ENCODE measurements at regions not wholly inside any gene's neighbourhood (a gene's known extent, or its start where the extent isn't known, plus 50 kb on each side); places are given as distances from the start of the nearest gene placed in this dataset.
A peak's percentile ranks its signal among the peaks of the same experiment; 100 is the strongest.
"Not testable (repeated sequence)": the region's sequence is repeated elsewhere in the genome, so short reads cannot be mapped to it uniquely, and the experiment has no call there.

- Mint-ChIP-seq H3K27me3 (no peaks in the 10 kb centered on the region), H3K27ac (no peak overlapping the region), H3K9me3 (peaks cover 0 to 3% (median 0%) of the 10 kb centered on the region in 3 donors), H3K36me3 (peaks cover 1% of the 10 kb centered on the region), H3K4me1 (no peaks in the 10 kb centered on the region), H3K4me3 (no peak overlapping the region)
Measured at GRCh38 chr10:37733822-37734221, 123.6 kb downstream of the ZNF248 start.

- Mint-ChIP-seq H3K9me3 (peaks cover 0 to 2% (median 0%) of the 10 kb centered on the region in 3 donors), H3K27ac (no peak overlapping the region), H3K4me1 (no peaks in the 10 kb centered on the region), H3K4me3 (no peak overlapping the region), H3K27me3 (no peaks in the 10 kb centered on the region), H3K36me3 (peaks cover 1% of the 10 kb centered on the region)
Measured at GRCh38 chr10:37732685-37733084, 124.7 kb downstream of the ZNF248 start.

- H3K4me1 Mint-ChIP-seq: no peaks in the 10 kb centered on the region
- H3K36me3 Mint-ChIP-seq: no peaks in the 10 kb centered on the region
- peak overlapping the region in 1 of 3 donors; percentile 81 for H3K27ac Mint-ChIP-seq
- no peaks in the 10 kb centered on the region for H3K27me3 Mint-ChIP-seq
- no peak overlapping the region for H3K4me3 Mint-ChIP-seq
- peaks cover 0 to 2% (median 0%) of the 10 kb centered on the region in 3 donors for H3K9me3 Mint-ChIP-seq
Measured at GRCh38 chr10:37728830-37729229, 128.6 kb downstream of the ZNF248 start.

- Mint-ChIP-seq H3K27ac (no peak overlapping the region), H3K36me3 (no peaks in the 10 kb centered on the region), H3K9me3 (peaks cover 0 to 2% (median under 1%) of the 10 kb centered on the region in 3 donors), H3K4me1 (no peaks in the 10 kb centered on the region), H3K27me3 (no peaks in the 10 kb centered on the region), H3K4me3 (no peak overlapping the region)
Measured at GRCh38 chr10:37727491-37728352, 129.7 kb downstream of the ZNF248 start.

GRCh38 chr10:37721100-37721499 lies 136.3 kb downstream of the ZNF248 start:
- peaks cover 2% of the 10 kb centered on the region for H3K27me3 Mint-ChIP-seq

GRCh38 chr10:37718060-37718459 lies 139.3 kb downstream of the ZNF248 start:
- H3K4me3 Mint-ChIP-seq, H3K27me3 Mint-ChIP-seq, H3K36me3 Mint-ChIP-seq, H3K4me1 Mint-ChIP-seq, H3K27ac Mint-ChIP-seq: not testable (repeated sequence)
- H3K9me3 Mint-ChIP-seq: peaks cover 2 to 22% (median 4%) of the 10 kb centered on the region in 3 donors

More at GRCh38 chr10:37721100-37721499, 136.3 kb downstream of the ZNF248 start:
- no peaks in the 10 kb centered on the region for H3K36me3 Mint-ChIP-seq
- H3K9me3 Mint-ChIP-seq: peaks cover 2 to 20% (median 4%) of the 10 kb centered on the region in 3 donors
- H3K4me3 Mint-ChIP-seq: no peak overlapping the region
- H3K27ac Mint-ChIP-seq: no peak overlapping the region
- H3K4me1 Mint-ChIP-seq: peaks cover 0 to 1% (median 0%) of the 10 kb centered on the region in 3 donors

GRCh38 chr10:37713642-37714041 lies 143.8 kb downstream of the ZNF248 start:
- H3K4me1 Mint-ChIP-seq: peaks cover 0 to 3% (median 0%) of the 10 kb centered on the region in 3 donors
- H3K4me3 Mint-ChIP-seq: no peak overlapping the region
- no peak overlapping the region for H3K27ac Mint-ChIP-seq
- H3K9me3 Mint-ChIP-seq: peaks cover 0 to 16% (median 0%) of the 10 kb centered on the region in 3 donors
- H3K36me3 Mint-ChIP-seq: no peaks in the 10 kb centered on the region
- H3K27me3 Mint-ChIP-seq: no peaks in the 10 kb centered on the region

- H3K4me3 Mint-ChIP-seq: no peak overlapping the region
- no peaks in the 10 kb centered on the region for H3K27me3 Mint-ChIP-seq
- H3K27ac Mint-ChIP-seq: no peak overlapping the region
- H3K4me1 Mint-ChIP-seq: peaks cover 0 to 3% (median 0%) of the 10 kb centered on the region in 3 donors
- no peaks in the 10 kb centered on the region for H3K36me3 Mint-ChIP-seq
- H3K9me3 Mint-ChIP-seq: peaks cover 0 to 11% (median 0%) of the 10 kb centered on the region in 3 donors
Measured at GRCh38 chr10:37713132-37713501, 144.3 kb downstream of the ZNF248 start.

GRCh38 chr10:37712489-37713131 lies 144.8 kb downstream of the ZNF248 start:
- no peak overlapping the region for H3K4me3 Mint-ChIP-seq
- no peaks in the 10 kb centered on the region for H3K27me3 Mint-ChIP-seq
- peaks cover 0 to 3% (median 0%) of the 10 kb centered on the region in 3 donors for H3K4me1 Mint-ChIP-seq
- no peak overlapping the region for H3K27ac Mint-ChIP-seq
- H3K9me3 Mint-ChIP-seq: peaks cover 0 to 6% (median 0%) of the 10 kb centered on the region in 3 donors
- H3K36me3 Mint-ChIP-seq: no peaks in the 10 kb centered on the region

- Mint-ChIP-seq H3K36me3 (no peaks in the 10 kb centered on the region), H3K4me1 (peaks cover 0 to 3% (median 0%) of the 10 kb centered on the region in 3 donors), H3K27ac (no peak overlapping the region), H3K27me3 (no peaks in the 10 kb centered on the region), H3K4me3 (no peak overlapping the region), H3K9me3 (peaks cover 0 to 5% (median 0%) of the 10 kb centered on the region in 3 donors)
Measured at GRCh38 chr10:37711617-37712488, 145.6 kb downstream of the ZNF248 start.

GRCh38 chr10:37710831-37711616 lies 146.4 kb downstream of the ZNF248 start:
- no peaks in the 10 kb centered on the region for H3K36me3 Mint-ChIP-seq
- H3K27me3 Mint-ChIP-seq: no peaks in the 10 kb centered on the region
- peaks cover 0 to 2% (median 1%) of the 10 kb centered on the region in 3 donors for H3K9me3 Mint-ChIP-seq

GRCh38 chr10:37707829-37708578 lies 149.4 kb downstream of the ZNF248 start:
- H3K4me1 Mint-ChIP-seq: no peaks in the 10 kb centered on the region
- no peaks in the 10 kb centered on the region for H3K36me3 Mint-ChIP-seq
- H3K27ac Mint-ChIP-seq: no peak overlapping the region
- peaks cover 0 to 1% (median 0%) of the 10 kb centered on the region in 3 donors for H3K9me3 Mint-ChIP-seq
- no peak overlapping the region for H3K4me3 Mint-ChIP-seq
- no peaks in the 10 kb centered on the region for H3K27me3 Mint-ChIP-seq

More at GRCh38 chr10:37710831-37711616, 146.4 kb downstream of the ZNF248 start:
- no peak overlapping the region for H3K27ac Mint-ChIP-seq
- H3K4me1 Mint-ChIP-seq: peaks cover 0 to under 1% (median 0%) of the 10 kb centered on the region in 3 donors
- H3K4me3 Mint-ChIP-seq: no peak overlapping the region

GRCh38 chr10:37704566-37704965 lies 152.8 kb downstream of the ZNF248 start:
- no peak overlapping the region for H3K27ac Mint-ChIP-seq
- no peaks in the 10 kb centered on the region for H3K4me1 Mint-ChIP-seq
- no peaks in the 10 kb centered on the region for H3K27me3 Mint-ChIP-seq
- H3K36me3 Mint-ChIP-seq: no peaks in the 10 kb centered on the region
- peaks cover 0 to 5% (median 1%) of the 10 kb centered on the region in 3 donors for H3K9me3 Mint-ChIP-seq
- H3K4me3 Mint-ChIP-seq: no peak overlapping the region

Measured in IgD-negative memory B cell (primary cell).